Panc1 (cell line): ENCODE measurements at regions not wholly inside any gene's neighbourhood (a gene's known extent, or its start where the extent isn't known, plus 50 kb on each side); places are given as distances from the start of the nearest gene placed in this dataset.

Experiments
- ATAC-seq: fragments of 200-7000 bp; cut with Tn5 transposase; 2 replicates; pipeline ENCODE4 v1.9.1; 2020; ENCODE audit warnings: mild to moderate bottlenecking, moderate library complexity
- BruUV-seq: library from RNA; stranded (reverse); fragments of 400-500 nt; replicated peaks from 2 replicates; lab custom pipeline; 2021; lab: Mats Ljungman, UMichigan
- CTCF ChIA-PET: fragments of 300-600 bp; sonication (Branson Sonifier 250); formaldehyde crosslinking; loops from one replicate; lab custom pipeline; 2022; ENCODE audit warnings: antibody characterized with exemption; lab: Charles Lee
- POLR2A ChIA-PET: fragments of 300-600 bp; sonication (Branson Sonifier 250); formaldehyde crosslinking; loops from one replicate; lab custom pipeline; 2022; ENCODE audit warnings: antibody characterized with exemption; lab: Charles Lee
- DNase-seq: peaks from one replicate; pipeline ENCODE4 v3.0.0-alpha.2; 2010; ENCODE audit warnings: low read depth, low spot score
- H3K27ac ChIP-seq: 2 replicates; pipeline ENCODE4 v1.5.1; 2011; ENCODE audit warnings: mild to moderate bottlenecking, low read length, inconsistent platforms
- H3K27me3 ChIP-seq: fragments of 200-500 bp; sonication (Bioruptor generic); 2 replicates; pipeline ENCODE4 v1.6.0; 2014; ENCODE audit warnings: low read length, inconsistent platforms; ENCODE audit not compliant: control insufficient read depth, insufficient read depth
- H3K36me3 ChIP-seq: fragments of 200-500 bp; sonication (Bioruptor generic); 2 replicates; pipeline ENCODE4 v1.5.1; 2014; ENCODE audit warnings: inconsistent platforms, mild to moderate bottlenecking, low read length, moderate library complexity; ENCODE audit not compliant: control insufficient read depth, insufficient read depth
- H3K4me1 ChIP-seq: 2 replicates; pipeline ENCODE4 v1.5.1; 2011; ENCODE audit warnings: inconsistent platforms, mild to moderate bottlenecking, low read length, moderate library complexity; ENCODE audit not compliant: control insufficient read depth, insufficient read depth
- H3K4me3 ChIP-seq, 2 experiments: 2 replicates each; pipeline ENCODE4 v1.5.1; 2011 to 2012; ENCODE audit warnings: low read depth in 2 of 2, low read length in 2 of 2, mild to moderate bottlenecking in 2 of 2, inconsistent platforms in 1 of 2, moderate library complexity in 1 of 2
- H3K9me3 ChIP-seq: fragments of 200-500 bp; sonication (Bioruptor generic); 2 replicates; pipeline ENCODE4 v1.5.1; 2014; ENCODE audit warnings: low read depth, mild to moderate bottlenecking, inconsistent platforms, low read length, moderate library complexity; ENCODE audit not compliant: control insufficient read depth, insufficient read depth
- CTCF ChIP-seq: fragments of 450-650 bp; IDR thresholded peaks from 2 replicates; pipeline ENCODE4 v1.5.1; 2017; ENCODE audit warnings: mild to moderate bottlenecking
- POLR2AphosphoS5 ChIP-seq: IDR thresholded peaks from 2 replicates; pipeline ENCODE4 v1.6.1; 2012; ENCODE audit warnings: mild to moderate bottlenecking, low read depth, low read length, moderate library complexity
- REST ChIP-seq, 2 experiments: IDR thresholded peaks; 2 replicates each; pipeline ENCODE4 v1.6.1; 2011 to 2012; ENCODE audit warnings: low read depth in 2 of 2, control low read depth in 1 of 2, low read length in 1 of 2, mild to moderate bottlenecking in 1 of 2, moderate library complexity in 1 of 2; ENCODE audit not compliant: insufficient read depth in 1 of 2
- SIN3A ChIP-seq: IDR thresholded peaks from 2 replicates; pipeline ENCODE4 v1.6.1; 2012; ENCODE audit warnings: low read depth, mild to moderate bottlenecking, low read length, moderate library complexity, borderline replicate concordance; ENCODE audit not compliant: insufficient read depth
- TCF7L2 ChIP-seq: IDR thresholded peaks from 2 replicates; pipeline ENCODE4 v1.6.1; 2011; ENCODE audit warnings: mild to moderate bottlenecking, low read depth, low read length, inconsistent platforms
- in situ Hi-C: cut with HindIII; loops from 2 replicates; pipeline ENCODE4 v1.10.0; 2016; ENCODE audit warnings: low sequenced_read_pairs, low pct_unique_long_range_greater_than_20kb
- intact Hi-C: fragments of 100-400 bp; cut with micrococcal nuclease; formaldehyde crosslinking; loops from one replicate; pipeline ENCODE4 v1.10.0; 2022; ENCODE audit not compliant: unreplicated experiment

- Histone ChIP-seq H3K4me3 (no peak overlapping the region), H3K27ac (no peak overlapping the region), H3K9me3 (no peaks in the 10 kb centered on the region), H3K4me1 (no peaks in the 10 kb centered on the region), H3K27me3 (no peaks in the 10 kb centered on the region), H3K36me3 (no peaks in the 10 kb centered on the region)
- CTCF ChIA-PET, result no interaction called here
- intact Hi-C loops, result no loop called here
- ATAC-seq (no peak), DNase-seq (no peak)
- in situ Hi-C loops, result no loop called here
- POLR2A ChIA-PET, result no interaction called here
- TF ChIP-seq TCF7L2, result no peak
- TF ChIP-seq SIN3A, result no peak
- TF ChIP-seq REST (IDR thresholded peaks at IDR 0.05; ENCODE audit: insufficient read depth in 1 of 2, low read depth in 2 of 2, low read length in 1 of 2), result no peak
- TF ChIP-seq POLR2AphosphoS5, result no peak
- no peak for TF ChIP-seq CTCF
- BruUV-seq, result no TSS peak
Measured at GRCh38 chr13:57784633-57785032, 153.1 kb downstream of the PCDH17 start.

- Histone ChIP-seq H3K4me1 (no peaks in the 10 kb centered on the region), H3K36me3 (no peaks in the 10 kb centered on the region), H3K4me3 (no peak overlapping the region), H3K27me3 (no peaks in the 10 kb centered on the region), H3K27ac (no peak overlapping the region), H3K9me3 (no peaks in the 10 kb centered on the region)
- intact Hi-C loops (no loop called here), in situ Hi-C loops (no loop called here)
- CTCF ChIA-PET, result no interaction called here
- no peak for ATAC-seq
- TF ChIP-seq REST (IDR thresholded peaks at IDR 0.05; ENCODE audit: insufficient read depth in 1 of 2, low read depth in 2 of 2, low read length in 1 of 2), result no peak
- no peak for TF ChIP-seq TCF7L2
- TF ChIP-seq POLR2AphosphoS5, result no peak
- TF ChIP-seq CTCF, result no peak
- no peak for TF ChIP-seq SIN3A
- DNase-seq, result no peak
- BruUV-seq, result no TSS peak
- POLR2A ChIA-PET, result no interaction called here
Measured at GRCh38 chr13:57787058-57787791, 155.7 kb downstream of the PCDH17 start.
